HFFc6 (cell line): ENCODE measurements at regions not wholly inside any gene's neighbourhood (a gene's known extent, or its start where the extent isn't known, plus 50 kb on each side); places are given as distances from the start of the nearest gene placed in this dataset.

Experiments
- DNase-seq: peaks from one replicate; pipeline ENCODE4 v3.0.0-alpha.2; 2018
- H3K27ac Mint-ChIP-seq: 2 replicates; pipeline ENCODE4 v1.8.0; 2020; ENCODE audit warnings: mild to moderate bottlenecking, mixed read lengths
- H3K27me3 Mint-ChIP-seq: 2 replicates; pipeline ENCODE4 v1.8.0; 2021; ENCODE audit warnings: mild to moderate bottlenecking, moderate library complexity, mixed read lengths; ENCODE audit not compliant: insufficient read depth
- H3K36me3 Mint-ChIP-seq: 2 replicates; pipeline ENCODE4 v1.8.0; 2021; ENCODE audit warnings: low read depth, mixed read lengths
- H3K4me1 Mint-ChIP-seq: 2 replicates; pipeline ENCODE4 v1.8.0; 2020; ENCODE audit warnings: low read depth, mixed read lengths
- H3K4me3 Mint-ChIP-seq: 2 replicates; pipeline ENCODE4 v1.8.0; 2020; ENCODE audit warnings: mild to moderate bottlenecking, moderate library complexity, mixed read lengths
- H3K9me3 Mint-ChIP-seq: 2 replicates; pipeline ENCODE4 v1.8.0; 2020; ENCODE audit warnings: mild to moderate bottlenecking, mixed read lengths
- CTCF ChIP-seq: fragments of 200-600 bp; sonication (generic); IDR thresholded peaks from 2 replicates; pipeline ENCODE4 v1.5.0; 2021; ENCODE audit warnings: antibody characterized with exemption, mild to moderate bottlenecking

- Mint-ChIP-seq H3K36me3 (0 out of 2 replicates have a peak, but pooled peaks cover 4% of the 10 kb centered on the region), H3K4me1 (no peaks in the 10 kb centered on the region), H3K27ac (no peak overlapping the region), H3K27me3 (no peaks in the 10 kb centered on the region; the same call in 1 of the 2 replicates), H3K9me3 (peaks cover 34% of the 10 kb centered on the region), H3K4me3 (no peak overlapping the region)
- no peak for TF ChIP-seq CTCF
- DNase-seq = peak; percentile 1
Measured at GRCh38 chr6:19153270-19153980, 683.7 kb upstream of the ID4 start.

DNA sequence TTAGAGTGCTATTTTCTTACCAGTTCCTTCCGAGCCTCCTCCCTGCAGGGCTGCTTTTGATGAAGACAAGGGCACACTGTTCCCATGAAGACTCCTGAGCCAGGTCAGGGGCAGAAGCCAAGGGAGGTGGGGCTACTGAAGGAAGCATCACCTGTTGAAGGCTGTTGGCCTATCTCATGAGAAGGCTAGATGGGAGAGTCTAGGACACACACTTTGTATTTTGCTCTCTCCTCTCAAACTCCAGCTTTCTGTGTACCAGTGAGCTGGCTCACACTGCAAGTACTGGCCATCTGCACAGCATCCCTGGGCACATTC lies 683.2 kb upstream of the ID4 start:
- Mint-ChIP-seq H3K36me3 (0 out of 2 replicates have a peak, but pooled peaks cover 4% of the 10 kb centered on the region), H3K9me3 (peaks cover 33% of the 10 kb centered on the region), H3K4me1 (no peaks in the 10 kb centered on the region), H3K27me3 (no peaks in the 10 kb centered on the region; the same call in 1 of the 2 replicates), H3K27ac (no peak overlapping the region), H3K4me3 (no peak overlapping the region)
- DNase-seq = no peak
- no peak for TF ChIP-seq CTCF

DNA sequence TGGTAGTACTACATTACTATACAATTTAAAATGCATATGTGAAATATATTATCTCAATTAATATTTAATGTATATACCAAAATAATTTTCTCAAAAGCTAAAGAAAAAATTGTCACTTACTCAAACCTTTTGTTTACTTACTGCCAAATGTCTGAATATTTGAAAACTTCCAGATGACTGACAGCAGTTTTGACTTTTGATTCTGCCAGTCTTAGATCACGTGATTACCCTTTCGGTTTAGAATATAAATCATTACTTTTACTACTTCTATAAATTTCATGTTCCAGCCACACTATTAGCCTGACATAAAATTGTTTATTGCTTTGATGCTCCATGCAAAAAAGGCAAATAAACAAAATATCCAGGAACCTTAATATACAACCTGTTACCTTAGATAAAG lies 680.7 kb upstream of the ID4 start:
- H3K4me1 Mint-ChIP-seq = no peaks in the 10 kb centered on the region

GRCh38 chr6:19157486-19157885 lies 679.7 kb upstream of the ID4 start:
- H3K27ac Mint-ChIP-seq = no peak overlapping the region
- no peak overlapping the region for H3K4me3 Mint-ChIP-seq
- H3K27me3 Mint-ChIP-seq = no peaks in the 10 kb centered on the region; the same call in 1 of the 2 replicates
- 0 out of 2 replicates have a peak, but pooled peaks cover 4% of the 10 kb centered on the region for H3K36me3 Mint-ChIP-seq
- peaks cover 34% of the 10 kb centered on the region for H3K9me3 Mint-ChIP-seq
- no peaks in the 10 kb centered on the region for H3K4me1 Mint-ChIP-seq
- no peak for DNase-seq
- no peak for TF ChIP-seq CTCF

More for the DNA sequence above, 680.7 kb upstream of the ID4 start:
- no peak for TF ChIP-seq CTCF
- no peak for DNase-seq
- no peak overlapping the region for H3K4me3 Mint-ChIP-seq
- H3K27ac Mint-ChIP-seq = no peak overlapping the region
- peaks cover 33% of the 10 kb centered on the region for H3K9me3 Mint-ChIP-seq
- 0 out of 2 replicates have a peak, but pooled peaks cover 4% of the 10 kb centered on the region for H3K36me3 Mint-ChIP-seq
- H3K27me3 Mint-ChIP-seq = no peaks in the 10 kb centered on the region; the same call in 1 of the 2 replicates

GRCh38 chr6:19158586-19158985 lies 678.6 kb upstream of the ID4 start:
- no peak overlapping the region for H3K4me3 Mint-ChIP-seq
- no peak overlapping the region for H3K27ac Mint-ChIP-seq
- 0 out of 2 replicates have a peak, but pooled peaks cover 4% of the 10 kb centered on the region for H3K36me3 Mint-ChIP-seq
- H3K9me3 Mint-ChIP-seq = peaks cover 40% of the 10 kb centered on the region
- H3K4me1 Mint-ChIP-seq = no peaks in the 10 kb centered on the region
- no peak for TF ChIP-seq CTCF
- no peaks in the 10 kb centered on the region for H3K27me3 Mint-ChIP-seq
- DNase-seq = no peak
